ENCODE measurements at regions not wholly inside any gene's neighbourhood (a gene's known extent, or its start where the extent isn't known, plus 50 kb on each side); places are given as distances from the start of the nearest gene placed in this dataset.

GRCh38 chr6:14317387-14317970 lies 199.9 kb downstream of the CD83 start:
- no peak overlapping the region for H3K4me3 Mint-ChIP-seq
- no peak for TF ChIP-seq NANOG (IDR thresholded peaks at IDR 0.05; ENCODE audit: borderline replicate concordance)
- TF ChIP-seq EZH2phosphoT487 (IDR thresholded peaks at IDR 0.05; ENCODE audit: unreplicated experiment) = no peak
- peaks cover 31% of the 10 kb centered on the region for H3K4me1 ChIP-seq (ENCODE audit: insufficient read depth)
- H3K27ac ChIP-seq (ENCODE audit: low read depth) = no peak overlapping the region
- no peaks in the 10 kb centered on the region for H3K36me3 ChIP-seq (ENCODE audit: insufficient read depth)
- no peak overlapping the region for H3K27ac Mint-ChIP-seq
- no peaks in the 10 kb centered on the region for H3F3A ChIP-seq (replicated peaks; ENCODE audit: low read depth)
- no peaks in the 10 kb centered on the region for H3K27me3 ChIP-seq (ENCODE audit: insufficient read depth)
- H3K4me2 ChIP-seq = no peak overlapping the region
- H3K4me3 ChIP-seq = no peak overlapping the region
- H4K20me1 ChIP-seq (replicated peaks; ENCODE audit: insufficient read depth) = no peaks in the 10 kb centered on the region
- H3K79me2 ChIP-seq (replicated peaks; ENCODE audit: insufficient read depth) = no peaks in the 10 kb centered on the region
- H2AFZ ChIP-seq = no peak overlapping the region
- peaks cover 3% of the 10 kb centered on the region for H3K27me3 Mint-ChIP-seq (ENCODE audit: insufficient read depth, low read depth, poor library complexity)
- no peak for DNase-seq (ENCODE audit: low spot score)
- H3K36me3 Mint-ChIP-seq (ENCODE audit: low read depth) = no peaks in the 10 kb centered on the region
- peaks cover 35% of the 10 kb centered on the region for H3K4me1 Mint-ChIP-seq
- H3K9me3 Mint-ChIP-seq = no peaks in the 10 kb centered on the region
- H3K9me2 ChIP-seq (ENCODE audit: insufficient read depth) = peaks cover 3% of the 10 kb centered on the region; the same call in 1 of the 2 replicates
- peak; percentile 23 for ATAC-seq

GRCh38 chr6:14320332-14320731 lies 202.8 kb downstream of the CD83 start:
- no peaks in the 10 kb centered on the region for H3K27me3 ChIP-seq (ENCODE audit: insufficient read depth)
- H3K36me3 Mint-ChIP-seq (ENCODE audit: low read depth) = no peaks in the 10 kb centered on the region
- 0 out of 2 replicates have a peak overlapping the region, but pooled peaks have one; percentile 1 for H3K27ac ChIP-seq (ENCODE audit: low read depth)
- peak overlapping the region; percentile 57 for H2AFZ ChIP-seq
- H3K4me1 Mint-ChIP-seq = peaks cover 38% of the 10 kb centered on the region
- H3K4me1 ChIP-seq (ENCODE audit: insufficient read depth) = peaks cover 31% of the 10 kb centered on the region
- H3K9me2 ChIP-seq (ENCODE audit: insufficient read depth) = no peaks in the 10 kb centered on the region; the same call in 1 of the 2 replicates
- H3K27me3 Mint-ChIP-seq (ENCODE audit: insufficient read depth, low read depth, poor library complexity) = peaks cover 7% of the 10 kb centered on the region
- H4K20me1 ChIP-seq (replicated peaks; ENCODE audit: insufficient read depth) = no peaks in the 10 kb centered on the region
- no peak overlapping the region for H3K4me3 ChIP-seq
- no peak for TF ChIP-seq CREB1 (CRISPR knock-in tag; IDR thresholded peaks at IDR 0.05; ENCODE audit: low read depth)
- no peak for TF ChIP-seq ZNF114 (CRISPR knock-in tag; IDR thresholded peaks at IDR 0.05)
- no peak for TF ChIP-seq CTCF (conservative IDR thresholded peaks at IDR 0.05; ENCODE audit: low read depth in 2 of 2)
- no peak for TF ChIP-seq REST (IDR thresholded peaks at IDR 0.05; ENCODE audit: unreplicated experiment)
- TF ChIP-seq EZH2 (IDR thresholded peaks at IDR 0.05; ENCODE audit: low read depth, unreplicated experiment) = no peak
- no peak overlapping the region for H3K27ac Mint-ChIP-seq
- no peak overlapping the region for H3K4me2 ChIP-seq
- no peaks in the 10 kb centered on the region for H3K36me3 ChIP-seq (ENCODE audit: insufficient read depth)
- ATAC-seq = no peak
- H3F3A ChIP-seq (replicated peaks; ENCODE audit: low read depth) = no peaks in the 10 kb centered on the region
- H3K79me2 ChIP-seq (replicated peaks; ENCODE audit: insufficient read depth) = no peaks in the 10 kb centered on the region
- no peaks in the 10 kb centered on the region for H3K9me3 Mint-ChIP-seq
- DNase-seq (ENCODE audit: low spot score) = no peak
- H3K4me3 Mint-ChIP-seq = no peak overlapping the region
